OCI-LY1 (cell line): ENCODE measurements at regions not wholly inside any gene's neighbourhood (a gene's known extent, or its start where the extent isn't known, plus 50 kb on each side); places are given as distances from the start of the nearest gene placed in this dataset.

ENCODE experiments used
- H2AFZ ChIP-seq: fragments of 200-600 bp; sonication (generic), shearing (Covaris generic); 2 replicates; pipeline ENCODE4 v1.6.0; 2014; ENCODE audit warnings: antibody characterized with exemption, mild to moderate bottlenecking, low read length
- H3F3A ChIP-seq: fragments of 200-600 bp; sonication (generic), shearing (Covaris generic); 2 replicates; pipeline ENCODE4 v1.6.0; 2014; ENCODE audit warnings: mild to moderate bottlenecking, antibody characterized with exemption, low read length, moderate library complexity; ENCODE audit not compliant: insufficient read depth
- H3K27ac ChIP-seq: fragments of 200-600 bp; sonication (generic); 2 replicates; pipeline ENCODE4 v1.5.1; 2014; ENCODE audit warnings: low read length, mixed run types, mild to moderate bottlenecking, low read depth; ENCODE audit not compliant: poor library complexity, severe bottlenecking
- H3K27me3 ChIP-seq: fragments of 200-600 bp; sonication (generic); 2 replicates; pipeline ENCODE4 v1.6.0; 2014; ENCODE audit warnings: antibody characterized with exemption, mild to moderate bottlenecking, low read length, moderate library complexity; ENCODE audit not compliant: insufficient read depth
- H3K36me3 ChIP-seq: fragments of 200-600 bp; sonication (generic); 2 replicates; pipeline ENCODE4 v1.6.1; 2014; ENCODE audit warnings: mild to moderate bottlenecking, antibody characterized with exemption, low read length, moderate library complexity, mixed read lengths; ENCODE audit not compliant: insufficient read depth
- H3K4me1 ChIP-seq: fragments of 200-600 bp; sonication (generic); 2 replicates; pipeline ENCODE4 v1.5.1; 2014; ENCODE audit warnings: mild to moderate bottlenecking, low read length, moderate library complexity; ENCODE audit not compliant: insufficient read depth, severe bottlenecking
- H3K4me2 ChIP-seq: fragments of 200-600 bp; sonication (generic), shearing (Covaris generic); 2 replicates; pipeline ENCODE4 v1.6.1; 2014; ENCODE audit warnings: low read length
- H3K4me3 ChIP-seq: fragments of 200-600 bp; sonication (generic); 2 replicates; pipeline ENCODE4 v1.5.1; 2014; ENCODE audit warnings: low read length, low read depth, mild to moderate bottlenecking, mixed read lengths; ENCODE audit not compliant: poor library complexity, severe bottlenecking
- H3K79me2 ChIP-seq: fragments of 200-600 bp; shearing (Covaris generic); 2 replicates; pipeline ENCODE4 v1.6.1; 2016; ENCODE audit warnings: mixed run types, low read length, mixed read lengths; ENCODE audit not compliant: insufficient read depth
- H3K9ac ChIP-seq: fragments of 200-600 bp; sonication (generic), shearing (Covaris generic); 2 replicates; pipeline ENCODE4 v1.6.1; 2014; ENCODE audit warnings: mild to moderate bottlenecking, low read length, mixed read lengths
- H3K9me2 ChIP-seq: fragments of 200-600 bp; sonication (generic), shearing (Covaris generic); 2 replicates; pipeline ENCODE4 v1.6.1; 2014; ENCODE audit warnings: low read depth, mild to moderate bottlenecking, low read length, mixed read lengths
- H3K9me3 ChIP-seq: fragments of 200-600 bp; shearing (Covaris generic); 2 replicates; pipeline ENCODE4 v1.6.1; 2014; ENCODE audit warnings: low read length, mixed read lengths
- H4K20me1 ChIP-seq: fragments of 200-600 bp; sonication (generic), shearing (Covaris generic); 2 replicates; pipeline ENCODE4 v1.6.0; 2016; ENCODE audit warnings: mild to moderate bottlenecking, low read length; ENCODE audit not compliant: insufficient read depth
- EZH2 ChIP-seq: fragments of 200-600 bp; sonication (generic), shearing (Covaris generic); IDR thresholded peaks from 2 replicates; pipeline ENCODE4 v1.8.0; 2017; ENCODE audit warnings: borderline replicate concordance, mixed run types, mild to moderate bottlenecking, antibody characterized with exemption, low read length, moderate library complexity, mixed read lengths
- TF ChIP-seq, protein P1 (sequence below): fragments of 200-600 bp; sonication (generic), shearing (Covaris generic); IDR thresholded peaks from 2 replicates; pipeline ENCODE4 v1.5.1; 2017; ENCODE audit warnings: mild to moderate bottlenecking, antibody characterized with exemption, low read length, moderate library complexity, mixed read lengths

DNA sequence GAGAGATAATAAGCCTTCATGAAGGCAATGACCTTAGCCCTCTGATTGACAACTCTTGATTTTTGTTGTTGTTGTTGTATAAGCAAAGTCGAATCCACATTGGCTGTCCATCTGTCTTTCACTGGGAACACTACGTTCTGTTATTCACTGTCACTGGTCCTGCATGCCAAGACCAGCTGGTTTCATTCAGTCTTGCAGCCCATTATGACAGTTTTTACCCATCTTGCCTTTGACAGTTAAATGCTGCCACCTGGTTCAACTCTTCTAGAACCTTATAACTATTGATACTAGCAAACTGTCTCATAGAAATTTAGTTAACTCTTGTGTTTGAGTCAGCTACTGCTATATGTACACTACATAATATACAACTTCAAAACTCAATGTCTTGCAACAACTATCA lies 382.3 kb upstream of the CDH10 start:
- no peak overlapping the region for H3K27ac ChIP-seq

DNA sequence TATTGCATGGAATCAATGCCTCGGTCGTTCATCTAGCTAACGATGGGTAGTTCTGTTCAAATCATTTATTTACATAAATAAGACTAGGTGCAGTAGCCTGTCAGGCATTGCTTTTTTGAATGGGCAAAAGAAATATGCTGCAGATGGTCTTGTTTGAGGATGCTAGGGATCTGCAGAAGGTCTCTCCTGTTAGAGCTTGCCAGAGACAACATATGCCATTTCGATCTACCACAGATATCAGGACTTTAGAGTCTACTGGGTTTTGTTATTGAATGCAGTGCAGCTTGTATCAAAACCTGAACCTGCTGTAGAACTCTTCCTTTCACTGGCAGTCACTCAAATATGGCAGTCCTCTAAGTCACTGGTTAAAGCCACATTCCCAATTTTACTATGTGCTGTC lies 381.1 kb upstream of the CDH10 start:
- no peaks in the 10 kb centered on the region for H3K36me3 ChIP-seq
- no peak overlapping the region for H3K4me3 ChIP-seq
- H3K4me2 ChIP-seq, result no peak overlapping the region
- no peaks in the 10 kb centered on the region for H3K9me3 ChIP-seq
- no peak overlapping the region for H2AFZ ChIP-seq
- H3K9ac ChIP-seq, result no peak overlapping the region
- H3K9me2 ChIP-seq, result no peaks in the 10 kb centered on the region
- H3F3A ChIP-seq, result no peaks in the 10 kb centered on the region
- H3K27me3 ChIP-seq, result no peaks in the 10 kb centered on the region
- TF ChIP-seq EZH2, result no peak
- TF ChIP-seq, protein P1, sequence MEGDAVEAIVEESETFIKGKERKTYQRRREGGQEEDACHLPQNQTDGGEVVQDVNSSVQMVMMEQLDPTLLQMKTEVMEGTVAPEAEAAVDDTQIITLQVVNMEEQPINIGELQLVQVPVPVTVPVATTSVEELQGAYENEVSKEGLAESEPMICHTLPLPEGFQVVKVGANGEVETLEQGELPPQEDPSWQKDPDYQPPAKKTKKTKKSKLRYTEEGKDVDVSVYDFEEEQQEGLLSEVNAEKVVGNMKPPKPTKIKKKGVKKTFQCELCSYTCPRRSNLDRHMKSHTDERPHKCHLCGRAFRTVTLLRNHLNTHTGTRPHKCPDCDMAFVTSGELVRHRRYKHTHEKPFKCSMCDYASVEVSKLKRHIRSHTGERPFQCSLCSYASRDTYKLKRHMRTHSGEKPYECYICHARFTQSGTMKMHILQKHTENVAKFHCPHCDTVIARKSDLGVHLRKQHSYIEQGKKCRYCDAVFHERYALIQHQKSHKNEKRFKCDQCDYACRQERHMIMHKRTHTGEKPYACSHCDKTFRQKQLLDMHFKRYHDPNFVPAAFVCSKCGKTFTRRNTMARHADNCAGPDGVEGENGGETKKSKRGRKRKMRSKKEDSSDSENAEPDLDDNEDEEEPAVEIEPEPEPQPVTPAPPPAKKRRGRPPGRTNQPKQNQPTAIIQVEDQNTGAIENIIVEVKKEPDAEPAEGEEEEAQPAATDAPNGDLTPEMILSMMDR, result no peak
- no peaks in the 10 kb centered on the region for H3K79me2 ChIP-seq
- no peaks in the 10 kb centered on the region for H4K20me1 ChIP-seq
- no peaks in the 10 kb centered on the region for H3K4me1 ChIP-seq
- no peak overlapping the region for H3K27ac ChIP-seq

More for the DNA sequence above, 382.3 kb upstream of the CDH10 start:
- Histone ChIP-seq H3K4me1 (no peaks in the 10 kb centered on the region), H3K9me3 (no peaks in the 10 kb centered on the region), H2AFZ (no peak overlapping the region), H3K36me3 (no peaks in the 10 kb centered on the region), H3K4me2 (no peak overlapping the region), H3K27me3 (no peaks in the 10 kb centered on the region), H3K9ac (no peak overlapping the region), H3K4me3 (no peak overlapping the region), H3K9me2 (no peaks in the 10 kb centered on the region), H3F3A (no peaks in the 10 kb centered on the region), H3K79me2 (no peaks in the 10 kb centered on the region), H4K20me1 (no peaks in the 10 kb centered on the region)
- TF ChIP-seq EZH2, result no peak
- TF ChIP-seq, protein P1, result no peak

- no peaks in the 10 kb centered on the region for H3K4me1 ChIP-seq
- H3K27ac ChIP-seq, result no peak overlapping the region
- no peaks in the 10 kb centered on the region for H3K79me2 ChIP-seq
- no peak overlapping the region for H2AFZ ChIP-seq
- no peaks in the 10 kb centered on the region for H3K9me2 ChIP-seq
- H3F3A ChIP-seq, result no peaks in the 10 kb centered on the region
- no peaks in the 10 kb centered on the region for H3K36me3 ChIP-seq
- no peak overlapping the region for H3K4me2 ChIP-seq
- H3K27me3 ChIP-seq, result no peaks in the 10 kb centered on the region
- no peak overlapping the region for H3K9ac ChIP-seq
- H3K4me3 ChIP-seq, result no peak overlapping the region
- TF ChIP-seq, protein P1, result no peak
- TF ChIP-seq EZH2, result no peak
- no peaks in the 10 kb centered on the region for H3K9me3 ChIP-seq
- H4K20me1 ChIP-seq, result no peaks in the 10 kb centered on the region
Observed at GRCh38 chr5:25020454-25020853, 375.7 kb upstream of the CDH10 start.
